SK-N-SH (cell line): ENCODE measurements at regions not wholly inside any gene's neighbourhood (a gene's known extent, or its start where the extent isn't known, plus 50 kb on each side); places are given as distances from the start of the nearest gene placed in this dataset.

Experiments
- CTCF ChIA-PET: fragments of 300-600, 350-600 bp; formaldehyde crosslinking; extraction: SDS; loops from one replicate; lab custom pipeline; 2021; lab: Yijun Ruan, JAX
- POLR2A ChIA-PET: fragments of 350-600 bp; sonication (Branson Sonifier 250); formaldehyde crosslinking; extraction: SDS; loops from one replicate; lab custom pipeline; 2020; ENCODE audit warnings: antibody characterized with exemption, inconsistent platforms; lab: Yijun Ruan, JAX
- DNase-seq: peaks from one replicate; pipeline ENCODE4 v3.0.0; 2012
- H2AFZ ChIP-seq: fragments of 200-600 bp; sonication (generic); 2 replicates; pipeline ENCODE4 v1.8.1; 2016; ENCODE audit warnings: antibody characterized with exemption, mild to moderate bottlenecking, low read depth
- H3F3A ChIP-seq: fragments of 200-600 bp; sonication (generic); replicated peaks from 2 replicates; pipeline ENCODE3; 2016; ENCODE audit warnings: antibody characterized with exemption, mild to moderate bottlenecking; ENCODE audit not compliant: insufficient read depth
- H3K27ac ChIP-seq, 2 experiments: fragments of 200-500 bp in 1 of 2; fragments of 200-600 bp in 1 of 2; sonication (Bioruptor generic) in 1 of 2; sonication (generic), shearing (Covaris generic) in 1 of 2; 2 replicates each; pipeline versions ENCODE4 v1.5.1 to v1.6.1; 2014 to 2016; ENCODE audit warnings: low read depth in 2 of 2, inconsistent platforms in 1 of 2, low read length in 1 of 2, mild to moderate bottlenecking in 1 of 2, mixed read lengths in 1 of 2
- H3K27me3 ChIP-seq: fragments of 200-600 bp; sonication (generic), shearing (Covaris generic); 2 replicates; pipeline ENCODE4 v1.6.1; 2016; ENCODE audit warnings: mixed run types; ENCODE audit not compliant: insufficient read depth
- H3K36me3 ChIP-seq, 2 experiments: fragments of 200-500 bp in 1 of 2; fragments of 200-600 bp in 1 of 2; sonication (Bioruptor generic) in 1 of 2; sonication (generic) in 1 of 2; replicated peaks in 1 of 2; 2 replicates each; pipeline versions ENCODE3 to v1.5.1; 2014 to 2016; ENCODE audit warnings: low read length in 1 of 2, mild to moderate bottlenecking in 1 of 2; ENCODE audit not compliant: insufficient read depth in 2 of 2, control insufficient read depth in 1 of 2
- H3K4me1 ChIP-seq, 2 experiments: fragments of 200-500 bp in 1 of 2; fragments of 200-600 bp in 1 of 2; sonication (Bioruptor generic) in 1 of 2; sonication (generic), shearing (Covaris generic) in 1 of 2; 2 replicates each; pipeline versions ENCODE4 v1.5.1 to v1.6.1; 2014 to 2016; ENCODE audit warnings: low read depth in 1 of 2, low read length in 1 of 2, mixed run types in 1 of 2; ENCODE audit not compliant: insufficient read depth in 2 of 2, control insufficient read depth in 1 of 2
- H3K4me2 ChIP-seq: fragments of 200-600 bp; sonication (generic), shearing (Covaris generic); 2 replicates; pipeline ENCODE4 v1.6.1; 2017; ENCODE audit warnings: mixed run types
- H3K4me3 ChIP-seq, 2 experiments: fragments of 200-500 bp in 1 of 2; fragments of 200-600 bp in 1 of 2; sonication (Bioruptor generic) in 1 of 2; sonication (generic), shearing (Covaris generic) in 1 of 2; 2 replicates each; pipeline versions ENCODE4 v1.5.1 to v1.8.1; 2014 to 2016; ENCODE audit warnings: low read depth in 2 of 2, inconsistent platforms in 1 of 2, low read length in 1 of 2, mild to moderate bottlenecking in 1 of 2, mixed read lengths in 1 of 2, moderate library complexity in 1 of 2
- H3K79me2 ChIP-seq: fragments of 200-600 bp; sonication (generic); 2 replicates; pipeline ENCODE4 v1.8.1; 2017; ENCODE audit warnings: mild to moderate bottlenecking; ENCODE audit not compliant: insufficient read depth
- H3K9ac ChIP-seq: fragments of 200-600 bp; sonication (generic); 2 replicates; pipeline ENCODE4 v1.6.1; 2017; ENCODE audit warnings: mixed run types
- H3K9me2 ChIP-seq: fragments of 200-600 bp; sonication (generic); 2 replicates; pipeline ENCODE4 v1.6.1; 2017; ENCODE audit warnings: mixed run types
- H3K9me3 ChIP-seq: fragments of 200-600 bp; sonication (generic); 2 replicates; pipeline ENCODE4 v1.6.1; 2017; ENCODE audit warnings: mixed run types, mild to moderate bottlenecking, moderate library complexity
- H4K20me1 ChIP-seq: fragments of 200-600 bp; sonication (generic); 2 replicates; pipeline ENCODE4 v1.6.1; 2017; ENCODE audit warnings: mild to moderate bottlenecking, mixed run types; ENCODE audit not compliant: insufficient read depth
- CHD2 ChIP-seq: fragments of 150-350 bp; IDR thresholded peaks from 2 replicates; pipeline ENCODE4 v1.6.1; 2018; ENCODE audit warnings: low read length; ENCODE audit not compliant: partially characterized antibody
- ELF1 ChIP-seq: IDR thresholded peaks from 2 replicates; pipeline ENCODE4 v1.4.0; 2012
- FOSL2 ChIP-seq: IDR thresholded peaks from 2 replicates; pipeline ENCODE4 v1.4.0; 2012; ENCODE audit warnings: low read depth, mild to moderate bottlenecking, moderate library complexity, borderline replicate concordance
- FOXJ3 ChIP-seq: sonication (generic); formaldehyde crosslinking; IDR thresholded peaks from 2 replicates; pipeline ENCODE4 v1.5.1; 2020; ENCODE audit warnings: mild to moderate bottlenecking, missing genetic modification reagents
- GABPA ChIP-seq: IDR thresholded peaks from 2 replicates; pipeline ENCODE4 v1.4.0; 2012; ENCODE audit warnings: low read depth, mild to moderate bottlenecking
- JUND ChIP-seq: IDR thresholded peaks from 2 replicates; pipeline ENCODE4 v1.4.0; 2012
- NFIC ChIP-seq: IDR thresholded peaks from 2 replicates; pipeline ENCODE4 v1.4.0; 2012; ENCODE audit warnings: borderline replicate concordance
- RCOR1 ChIP-seq: fragments of 150-350 bp; IDR thresholded peaks from 2 replicates; pipeline ENCODE4 v1.6.1; 2017; ENCODE audit warnings: antibody characterized with exemption, low read length
- SIN3A ChIP-seq: IDR thresholded peaks from 2 replicates; pipeline ENCODE4 v1.6.1; 2012; ENCODE audit warnings: low read depth, mild to moderate bottlenecking, low read length, moderate library complexity, borderline replicate concordance
- SMC3 ChIP-seq: IDR thresholded peaks from 2 replicates; pipeline ENCODE4 v1.6.1; 2012; ENCODE audit warnings: low read depth, low read length, improper control_type of control experiment
- TAF1 ChIP-seq: IDR thresholded peaks from 2 replicates; pipeline ENCODE4 v1.6.1; 2012; ENCODE audit warnings: low read depth, mild to moderate bottlenecking, low read length, moderate library complexity, borderline replicate concordance
- TCF12 ChIP-seq: IDR thresholded peaks from 2 replicates; pipeline ENCODE4 v1.4.0; 2012
- YY1 ChIP-seq: IDR thresholded peaks from 2 replicates; pipeline ENCODE4 v1.4.0; 2012; ENCODE audit warnings: low read depth, mild to moderate bottlenecking
- WGBS: methylation state at CpG from one replicate; pipeline ENCODE4 v1.1.6; 2017; ENCODE audit warnings: low lambda C conversion rate; 5-methylcytosine and 5-hydroxymethylcytosine counted together
- TF ChIP-seq, protein P1 (sequence below): IDR thresholded peaks from 2 replicates; pipeline ENCODE4; 2012
- TF ChIP-seq, protein P2 (sequence below): IDR thresholded peaks from 2 replicates; pipeline ENCODE4 v1.4.0; 2012; ENCODE audit warnings: low read depth, borderline replicate concordance
- TF ChIP-seq, protein P3 (sequence below): IDR thresholded peaks from 2 replicates; pipeline ENCODE4 v1.6.1; 2012; ENCODE audit warnings: mild to moderate bottlenecking, low read depth, low read length, moderate library complexity

DNA sequence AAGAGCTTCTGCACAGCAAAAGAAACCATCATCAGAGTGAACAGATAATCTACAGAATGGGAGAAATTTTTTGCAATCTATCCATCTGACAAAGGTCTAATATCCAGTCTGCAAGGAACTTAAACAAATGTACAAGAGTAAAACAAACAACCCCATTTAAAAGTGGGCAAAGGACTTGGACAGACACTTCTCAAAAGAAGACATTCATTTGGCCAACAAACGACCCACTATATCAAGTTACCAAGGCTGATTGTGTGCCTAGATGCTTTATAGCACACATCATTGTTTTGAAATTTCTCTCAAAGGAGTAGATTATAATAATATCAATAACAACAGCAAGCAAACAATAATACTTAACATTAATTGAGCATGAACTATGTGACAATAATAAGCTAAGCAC is 117.1 kb downstream of the TFPI2 start:
- H3K79me2 ChIP-seq: no peaks in the 10 kb centered on the region
- 28% methylated on average over 1 of the region's 1 CpG for WGBS
- H3K9me3 ChIP-seq: no peaks in the 10 kb centered on the region; the same call in 1 of the 2 replicates
- H2AFZ ChIP-seq: no peak overlapping the region
- H3K4me2 ChIP-seq: no peak overlapping the region
- no peaks in the 10 kb centered on the region for H3K36me3 ChIP-seq
- no peak overlapping the region for H3K9ac ChIP-seq
- ChIA-PET CTCF (interaction anchor here (1.1 kb wide), 1 partner anchor 26 kb away, joined by 3 read pairs; no protein-coding TSS in a partner anchor), POLR2A (no interaction called here)
- H3K27ac ChIP-seq: no peak overlapping the region
- no peaks in the 10 kb centered on the region for H4K20me1 ChIP-seq
- H3K4me1 ChIP-seq: no peaks in the 10 kb centered on the region
- H3K27me3 ChIP-seq: no peaks in the 10 kb centered on the region
- H3K4me3 ChIP-seq: no peak overlapping the region
- no peaks in the 10 kb centered on the region for H3F3A ChIP-seq
- no peaks in the 10 kb centered on the region for H3K9me2 ChIP-seq
- no peak for TF ChIP-seq YY1
- TF ChIP-seq TCF12: no peak
- TF ChIP-seq NFIC: no peak
- no peak for TF ChIP-seq ELF1
- TF ChIP-seq, protein P1, sequence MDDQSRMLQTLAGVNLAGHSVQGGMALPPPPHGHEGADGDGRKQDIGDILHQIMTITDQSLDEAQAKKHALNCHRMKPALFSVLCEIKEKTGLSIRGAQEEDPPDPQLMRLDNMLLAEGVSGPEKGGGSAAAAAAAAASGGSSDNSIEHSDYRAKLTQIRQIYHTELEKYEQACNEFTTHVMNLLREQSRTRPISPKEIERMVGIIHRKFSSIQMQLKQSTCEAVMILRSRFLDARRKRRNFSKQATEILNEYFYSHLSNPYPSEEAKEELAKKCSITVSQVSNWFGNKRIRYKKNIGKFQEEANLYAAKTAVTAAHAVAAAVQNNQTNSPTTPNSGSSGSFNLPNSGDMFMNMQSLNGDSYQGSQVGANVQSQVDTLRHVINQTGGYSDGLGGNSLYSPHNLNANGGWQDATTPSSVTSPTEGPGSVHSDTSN: no peak
- TF ChIP-seq FOXJ3 (CRISPR knock-in tag): no peak
- no peak for TF ChIP-seq RCOR1
- no peak for TF ChIP-seq SMC3
- no peak for TF ChIP-seq JUND
- no peak for TF ChIP-seq SIN3A
- TF ChIP-seq CHD2: no peak
- no peak for DNase-seq

DNA sequence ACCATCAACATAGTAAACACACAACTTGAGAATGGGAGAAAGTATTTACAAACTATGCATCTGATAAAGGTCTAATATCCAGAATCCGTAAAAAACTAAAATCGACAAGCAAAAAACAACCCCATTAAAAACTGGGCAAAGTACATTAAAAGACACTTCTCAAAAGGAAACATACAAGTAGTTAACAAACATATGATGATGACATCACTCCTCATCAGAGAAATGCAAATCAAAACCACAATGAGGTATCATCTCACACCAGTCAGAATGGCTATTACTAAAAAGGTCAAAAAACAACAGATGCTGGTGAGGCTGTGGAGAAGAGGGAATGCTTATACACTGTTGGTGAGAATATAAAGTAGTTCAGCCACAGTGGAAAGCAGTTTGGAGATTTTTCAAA is 125.1 kb downstream of the TFPI2 start:
- POLR2A ChIA-PET: no interaction called here
- no peaks in the 10 kb centered on the region for H3K4me1 ChIP-seq

More for the DNA sequence above, 125.1 kb downstream of the TFPI2 start:
- H3K9me3 ChIP-seq: no peaks in the 10 kb centered on the region; the same call in 1 of the 2 replicates
- 82% methylated on average over 2 of the region's 2 CpGs for WGBS
- H3F3A ChIP-seq: no peaks in the 10 kb centered on the region
- H3K4me3 ChIP-seq: no peak overlapping the region
- no peaks in the 10 kb centered on the region for H3K9me2 ChIP-seq
- no peak for DNase-seq
- H3K27me3 ChIP-seq: no peaks in the 10 kb centered on the region
- H4K20me1 ChIP-seq: no peaks in the 10 kb centered on the region
- TF ChIP-seq GABPA: no peak
- TF ChIP-seq, protein P2, sequence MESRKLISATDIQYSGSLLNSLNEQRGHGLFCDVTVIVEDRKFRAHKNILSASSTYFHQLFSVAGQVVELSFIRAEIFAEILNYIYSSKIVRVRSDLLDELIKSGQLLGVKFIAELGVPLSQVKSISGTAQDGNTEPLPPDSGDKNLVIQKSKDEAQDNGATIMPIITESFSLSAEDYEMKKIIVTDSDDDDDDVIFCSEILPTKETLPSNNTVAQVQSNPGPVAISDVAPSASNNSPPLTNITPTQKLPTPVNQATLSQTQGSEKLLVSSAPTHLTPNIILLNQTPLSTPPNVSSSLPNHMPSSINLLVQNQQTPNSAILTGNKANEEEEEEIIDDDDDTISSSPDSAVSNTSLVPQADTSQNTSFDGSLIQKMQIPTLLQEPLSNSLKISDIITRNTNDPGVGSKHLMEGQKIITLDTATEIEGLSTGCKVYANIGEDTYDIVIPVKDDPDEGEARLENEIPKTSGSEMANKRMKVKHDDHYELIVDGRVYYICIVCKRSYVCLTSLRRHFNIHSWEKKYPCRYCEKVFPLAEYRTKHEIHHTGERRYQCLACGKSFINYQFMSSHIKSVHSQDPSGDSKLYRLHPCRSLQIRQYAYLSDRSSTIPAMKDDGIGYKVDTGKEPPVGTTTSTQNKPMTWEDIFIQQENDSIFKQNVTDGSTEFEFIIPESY: no peak
- TF ChIP-seq TAF1: no peak
- TF ChIP-seq FOSL2: no peak
- TF ChIP-seq RCOR1: no peak
- no peak for TF ChIP-seq NFIC
- TF ChIP-seq, protein P3, sequence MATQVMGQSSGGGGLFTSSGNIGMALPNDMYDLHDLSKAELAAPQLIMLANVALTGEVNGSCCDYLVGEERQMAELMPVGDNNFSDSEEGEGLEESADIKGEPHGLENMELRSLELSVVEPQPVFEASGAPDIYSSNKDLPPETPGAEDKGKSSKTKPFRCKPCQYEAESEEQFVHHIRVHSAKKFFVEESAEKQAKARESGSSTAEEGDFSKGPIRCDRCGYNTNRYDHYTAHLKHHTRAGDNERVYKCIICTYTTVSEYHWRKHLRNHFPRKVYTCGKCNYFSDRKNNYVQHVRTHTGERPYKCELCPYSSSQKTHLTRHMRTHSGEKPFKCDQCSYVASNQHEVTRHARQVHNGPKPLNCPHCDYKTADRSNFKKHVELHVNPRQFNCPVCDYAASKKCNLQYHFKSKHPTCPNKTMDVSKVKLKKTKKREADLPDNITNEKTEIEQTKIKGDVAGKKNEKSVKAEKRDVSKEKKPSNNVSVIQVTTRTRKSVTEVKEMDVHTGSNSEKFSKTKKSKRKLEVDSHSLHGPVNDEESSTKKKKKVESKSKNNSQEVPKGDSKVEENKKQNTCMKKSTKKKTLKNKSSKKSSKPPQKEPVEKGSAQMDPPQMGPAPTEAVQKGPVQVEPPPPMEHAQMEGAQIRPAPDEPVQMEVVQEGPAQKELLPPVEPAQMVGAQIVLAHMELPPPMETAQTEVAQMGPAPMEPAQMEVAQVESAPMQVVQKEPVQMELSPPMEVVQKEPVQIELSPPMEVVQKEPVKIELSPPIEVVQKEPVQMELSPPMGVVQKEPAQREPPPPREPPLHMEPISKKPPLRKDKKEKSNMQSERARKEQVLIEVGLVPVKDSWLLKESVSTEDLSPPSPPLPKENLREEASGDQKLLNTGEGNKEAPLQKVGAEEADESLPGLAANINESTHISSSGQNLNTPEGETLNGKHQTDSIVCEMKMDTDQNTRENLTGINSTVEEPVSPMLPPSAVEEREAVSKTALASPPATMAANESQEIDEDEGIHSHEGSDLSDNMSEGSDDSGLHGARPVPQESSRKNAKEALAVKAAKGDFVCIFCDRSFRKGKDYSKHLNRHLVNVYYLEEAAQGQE: no peak
- TF ChIP-seq, all 33 proteins: peak for 0
- Histone ChIP-seq H2AFZ (no peak overlapping the region), H3K9ac (no peak overlapping the region), H3K4me2 (no peak overlapping the region), H3K27ac (no peak overlapping the region), H3K79me2 (no peaks in the 10 kb centered on the region), H3K36me3 (no peaks in the 10 kb centered on the region)
- CTCF ChIA-PET: no interaction called here
